22Rv1 (cell line): ENCODE measurements at regions not wholly inside any gene's neighbourhood (a gene's known extent, or its start where the extent isn't known, plus 50 kb on each side); places are given as distances from the start of the nearest gene placed in this dataset.

ENCODE experiments used
- CTCF ChIP-seq: fragments of 450-650 bp; IDR thresholded peaks from 2 replicates; pipeline ENCODE4 v1.5.1; 2017; ENCODE audit warnings: mild to moderate bottlenecking
- ZFX ChIP-seq: fragments of 450-650 bp; IDR thresholded peaks from 2 replicates; pipeline ENCODE4 v1.6.1; 2017; ENCODE audit warnings: antibody characterized with exemption, borderline replicate concordance

GRCh38 chr18:9011431-9011830 lies 91.1 kb upstream of the NDUFV2 start:
- TF ChIP-seq CTCF (no peak), ZFX (no peak)
